ENCODE measurements at regions not wholly inside any gene's neighbourhood (a gene's known extent, or its start where the extent isn't known, plus 50 kb on each side); places are given as distances from the start of the nearest gene placed in this dataset.

DNA sequence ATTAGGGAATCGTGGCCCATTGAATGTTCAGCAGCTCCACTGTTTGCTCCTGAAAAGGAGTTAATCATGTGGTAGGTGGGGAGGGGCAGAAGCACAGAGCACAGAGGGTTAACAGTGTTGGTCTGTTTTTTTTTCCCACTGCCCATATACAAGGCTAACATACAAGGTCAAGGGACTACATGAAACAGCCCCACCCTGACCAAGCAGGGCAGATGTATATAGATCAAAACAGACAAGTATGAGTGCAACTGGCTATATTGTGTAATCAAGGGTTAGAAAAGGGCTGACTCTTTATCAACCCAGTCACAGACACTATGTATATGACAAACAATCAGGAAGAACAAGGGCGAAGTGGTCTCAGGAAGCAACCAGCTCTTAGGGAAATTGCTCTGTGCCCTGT, 186.6 kb upstream of the CDH11 start:
- H3K79me2 ChIP-seq (ENCODE audit: control insufficient read depth, insufficient read depth, low read length, unreplicated experiment): no peaks in the 10 kb centered on the region
- H3K4me3 ChIP-seq (ENCODE audit: low read depth, low read length): no peak overlapping the region
- no peak overlapping the region for H3K27ac ChIP-seq (ENCODE audit: low read depth, low read length)
- H3K36me3 ChIP-seq (ENCODE audit: insufficient read depth, low read length): no peaks in the 10 kb centered on the region
- peaks cover 29% of the 10 kb centered on the region for H3K4me1 ChIP-seq (ENCODE audit: control insufficient read depth, insufficient read depth, low read length, unreplicated experiment)
- no peak overlapping the region for H2AFZ ChIP-seq (ENCODE audit: low read length, unreplicated experiment)
- H3K27me3 ChIP-seq (ENCODE audit: insufficient read depth, low read length): no peaks in the 10 kb centered on the region

DNA sequence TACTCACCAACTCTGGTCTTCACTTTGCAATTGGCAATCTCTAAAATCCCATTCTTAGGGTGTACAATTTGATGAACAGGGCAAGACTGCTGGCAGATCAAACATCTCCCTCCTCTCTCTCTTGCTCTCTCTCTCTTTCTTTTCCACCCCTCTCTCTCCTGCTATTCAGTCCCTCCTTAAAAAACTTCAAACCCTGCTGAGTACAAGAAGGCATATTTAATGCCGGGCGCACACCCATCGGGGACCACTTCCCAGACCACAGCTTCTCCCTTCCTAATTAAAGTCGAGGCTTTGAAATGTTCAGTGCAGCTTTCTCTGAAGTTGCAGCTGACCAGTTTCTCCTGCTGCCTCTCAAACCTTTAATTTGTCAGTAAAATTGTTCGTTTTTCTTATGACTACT, 185.4 kb upstream of the CDH11 start:
- Histone ChIP-seq H3K4me1 (ENCODE audit: control insufficient read depth, insufficient read depth, low read length, unreplicated experiment) (peaks cover 17% of the 10 kb centered on the region), H2AFZ (ENCODE audit: low read length, unreplicated experiment) (no peak overlapping the region), H3K27me3 (ENCODE audit: insufficient read depth, low read length) (no peaks in the 10 kb centered on the region)

DNA sequence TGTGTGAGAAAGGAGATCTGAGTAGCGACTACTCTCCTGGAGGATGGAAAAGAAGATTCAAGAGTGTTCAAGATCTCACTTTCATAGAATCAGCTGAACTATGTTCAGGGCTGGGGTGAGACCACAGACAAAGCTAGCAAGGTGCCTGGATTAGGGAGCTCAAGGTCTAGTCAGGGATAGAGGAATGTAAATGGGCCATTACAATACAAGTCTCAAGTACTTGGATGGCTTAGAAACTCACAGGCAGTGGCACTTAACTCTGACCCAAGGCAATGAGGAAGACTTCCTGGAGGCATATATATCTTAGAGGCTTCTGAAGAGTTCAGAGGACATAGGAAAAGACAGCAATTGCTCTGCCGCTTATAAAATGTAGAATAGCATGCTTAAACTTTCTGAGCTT, 184.9 kb upstream of the CDH11 start:
- Histone ChIP-seq H3K36me3 (ENCODE audit: insufficient read depth, low read length) (no peaks in the 10 kb centered on the region), H3K27me3 (ENCODE audit: insufficient read depth, low read length) (no peaks in the 10 kb centered on the region), H3K4me1 (ENCODE audit: control insufficient read depth, insufficient read depth, low read length, unreplicated experiment) (peaks cover 11% of the 10 kb centered on the region), H2AFZ (ENCODE audit: low read length, unreplicated experiment) (no peak overlapping the region), H3K79me2 (ENCODE audit: control insufficient read depth, insufficient read depth, low read length, unreplicated experiment) (no peaks in the 10 kb centered on the region), H3K4me3 (ENCODE audit: low read depth, low read length) (no peak overlapping the region), H3K27ac (ENCODE audit: low read depth, low read length) (no peak overlapping the region)

More for the DNA sequence above, 185.4 kb upstream of the CDH11 start:
- Histone ChIP-seq H3K27ac (ENCODE audit: low read depth, low read length) (no peak overlapping the region), H3K4me3 (ENCODE audit: low read depth, low read length) (no peak overlapping the region), H3K36me3 (ENCODE audit: insufficient read depth, low read length) (no peaks in the 10 kb centered on the region), H3K79me2 (ENCODE audit: control insufficient read depth, insufficient read depth, low read length, unreplicated experiment) (no peaks in the 10 kb centered on the region)

DNA sequence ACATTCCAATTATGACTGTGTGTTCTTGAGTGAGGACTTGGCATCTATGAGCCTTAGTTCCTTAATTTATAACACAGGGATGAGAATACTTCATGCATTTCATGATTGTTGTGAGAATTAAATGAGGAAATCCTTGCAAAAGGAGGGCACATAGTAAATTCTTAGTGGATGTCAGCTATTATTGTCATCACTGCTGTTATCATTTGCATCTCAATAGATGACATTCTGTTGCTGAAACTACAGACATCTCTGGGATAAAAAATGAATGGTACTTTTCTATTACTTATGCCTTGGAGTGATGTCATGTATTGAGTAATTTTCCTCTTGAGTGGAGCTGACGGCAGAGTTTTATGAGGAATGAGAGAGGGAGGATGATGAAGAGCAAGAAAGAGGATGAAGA, 184.4 kb upstream of the CDH11 start:
- Histone ChIP-seq H3K36me3 (ENCODE audit: insufficient read depth, low read length) (no peaks in the 10 kb centered on the region), H3K27ac (ENCODE audit: low read depth, low read length) (no peak overlapping the region), H3K79me2 (ENCODE audit: control insufficient read depth, insufficient read depth, low read length, unreplicated experiment) (no peaks in the 10 kb centered on the region), H3K4me3 (ENCODE audit: low read depth, low read length) (no peak overlapping the region), H3K4me1 (ENCODE audit: control insufficient read depth, insufficient read depth, low read length, unreplicated experiment) (peaks cover 8% of the 10 kb centered on the region), H2AFZ (ENCODE audit: low read length, unreplicated experiment) (no peak overlapping the region), H3K27me3 (ENCODE audit: insufficient read depth, low read length) (no peaks in the 10 kb centered on the region)

DNA sequence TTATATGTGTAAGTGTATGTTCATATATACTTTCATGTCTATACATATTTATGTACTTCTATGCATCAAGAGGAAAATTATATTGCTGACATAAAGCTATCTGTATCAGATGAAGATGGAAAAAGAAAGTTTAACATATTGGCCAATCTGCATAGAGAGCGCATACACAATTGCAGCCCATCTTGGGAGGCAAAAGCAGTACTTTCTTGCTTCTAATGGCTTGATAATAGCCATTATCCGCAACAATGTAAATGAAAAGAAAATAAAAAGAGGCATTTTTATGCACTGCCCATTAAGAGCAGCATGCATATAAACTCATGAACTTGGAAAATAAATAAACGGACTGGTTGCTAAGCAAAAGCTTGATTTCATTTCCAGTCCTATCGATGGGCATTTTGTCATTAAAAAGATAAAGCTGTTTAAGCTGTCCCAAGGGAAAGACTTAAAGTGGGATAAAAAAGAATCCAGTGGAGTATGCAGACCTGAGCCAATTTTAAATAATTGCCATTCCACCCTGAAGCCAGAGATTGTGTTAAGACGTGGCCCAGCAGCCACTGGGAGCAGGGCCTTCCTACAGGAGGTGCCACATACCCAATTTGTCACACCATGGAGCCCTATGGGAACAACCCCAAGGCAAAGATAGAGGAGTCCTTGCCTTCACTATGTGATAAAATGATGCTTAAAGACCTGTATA, 183.6 kb upstream of the CDH11 start:
- H3K27me3 ChIP-seq (ENCODE audit: insufficient read depth, low read length): no peaks in the 10 kb centered on the region
- H3K4me1 ChIP-seq (ENCODE audit: control insufficient read depth, insufficient read depth, low read length, unreplicated experiment): no peaks in the 10 kb centered on the region
- no peak overlapping the region for H3K27ac ChIP-seq (ENCODE audit: low read depth, low read length)
- no peaks in the 10 kb centered on the region for H3K79me2 ChIP-seq (ENCODE audit: control insufficient read depth, insufficient read depth, low read length, unreplicated experiment)
- H2AFZ ChIP-seq (ENCODE audit: low read length, unreplicated experiment): no peak overlapping the region
- no peaks in the 10 kb centered on the region for H3K36me3 ChIP-seq (ENCODE audit: insufficient read depth, low read length)
- H3K4me3 ChIP-seq (ENCODE audit: low read depth, low read length): no peak overlapping the region

DNA sequence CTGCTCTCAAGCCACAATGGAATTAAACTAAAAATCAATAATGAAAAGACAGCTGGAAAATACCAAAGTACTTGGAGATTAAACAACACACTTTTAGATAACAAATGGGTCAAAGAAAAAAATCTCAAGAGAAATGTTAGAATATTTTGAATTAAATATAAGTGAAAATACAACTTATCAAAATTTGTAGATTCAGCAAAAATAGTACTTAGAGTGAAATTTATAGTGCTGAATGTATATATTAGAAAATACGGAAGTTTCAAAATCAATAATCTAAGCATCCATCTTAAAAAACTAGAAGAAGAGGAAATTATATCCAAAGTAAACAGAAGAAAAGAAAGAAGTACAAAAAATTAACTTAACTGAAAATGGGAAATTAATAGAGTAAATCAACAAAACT, 179.2 kb upstream of the CDH11 start:
- H3K36me3 ChIP-seq (ENCODE audit: insufficient read depth, low read length): no peaks in the 10 kb centered on the region
- H3K4me1 ChIP-seq (ENCODE audit: control insufficient read depth, insufficient read depth, low read length, unreplicated experiment): no peaks in the 10 kb centered on the region
- H3K27me3 ChIP-seq (ENCODE audit: insufficient read depth, low read length): no peaks in the 10 kb centered on the region
- H3K27ac ChIP-seq (ENCODE audit: low read depth, low read length): no peak overlapping the region
- no peak overlapping the region for H3K4me3 ChIP-seq (ENCODE audit: low read depth, low read length)
- no peaks in the 10 kb centered on the region for H3K79me2 ChIP-seq (ENCODE audit: control insufficient read depth, insufficient read depth, low read length, unreplicated experiment)
- no peak overlapping the region for H2AFZ ChIP-seq (ENCODE audit: low read length, unreplicated experiment)

DNA sequence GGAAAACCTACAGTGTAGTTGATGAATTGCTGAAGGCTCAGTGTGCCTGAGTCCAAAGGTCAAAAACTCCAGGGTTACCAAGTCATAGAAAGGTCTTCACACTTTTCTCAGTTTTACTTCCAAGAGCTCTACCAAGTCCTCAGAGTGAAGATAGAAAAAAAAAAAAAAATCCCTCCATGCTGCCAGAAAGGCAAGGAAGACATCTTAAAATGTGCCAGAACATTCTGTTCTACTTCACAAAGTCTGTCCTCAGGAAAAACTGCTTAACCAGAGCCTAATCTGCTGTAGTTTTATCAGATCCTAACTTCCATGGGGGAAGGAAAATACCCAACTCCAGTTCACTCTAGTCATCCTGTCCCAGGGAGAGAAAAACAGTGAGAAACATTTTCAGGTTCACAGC, 175.6 kb upstream of the CDH11 start:
- Histone ChIP-seq H3K36me3 (ENCODE audit: insufficient read depth, low read length) (no peaks in the 10 kb centered on the region), H3K79me2 (ENCODE audit: control insufficient read depth, insufficient read depth, low read length, unreplicated experiment) (no peaks in the 10 kb centered on the region), H3K4me1 (ENCODE audit: control insufficient read depth, insufficient read depth, low read length, unreplicated experiment) (no peaks in the 10 kb centered on the region), H3K27ac (ENCODE audit: low read depth, low read length) (no peak overlapping the region), H2AFZ (ENCODE audit: low read length, unreplicated experiment) (no peak overlapping the region), H3K4me3 (ENCODE audit: low read depth, low read length) (no peak overlapping the region), H3K27me3 (ENCODE audit: insufficient read depth, low read length) (no peaks in the 10 kb centered on the region)

DNA sequence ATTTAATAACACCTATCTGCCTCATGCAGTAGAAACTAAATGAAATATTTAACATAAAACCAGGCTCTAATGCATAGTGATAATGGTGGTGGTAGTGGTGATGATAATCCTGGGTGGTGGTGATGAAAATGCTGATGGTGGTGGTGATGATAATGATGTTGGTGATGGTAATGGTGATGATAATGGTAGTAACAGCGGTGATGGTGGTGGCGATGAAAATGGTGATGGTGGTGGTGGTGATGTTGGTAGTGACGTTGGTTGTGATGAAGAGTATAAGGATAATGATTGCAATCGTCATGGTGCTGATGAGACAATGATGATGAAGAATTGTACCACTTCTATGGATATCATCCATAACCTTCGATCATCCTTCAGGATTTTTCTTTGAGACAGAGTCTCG, 173.7 kb upstream of the CDH11 start:
- no peaks in the 10 kb centered on the region for H3K79me2 ChIP-seq (ENCODE audit: control insufficient read depth, insufficient read depth, low read length, unreplicated experiment)

DNA sequence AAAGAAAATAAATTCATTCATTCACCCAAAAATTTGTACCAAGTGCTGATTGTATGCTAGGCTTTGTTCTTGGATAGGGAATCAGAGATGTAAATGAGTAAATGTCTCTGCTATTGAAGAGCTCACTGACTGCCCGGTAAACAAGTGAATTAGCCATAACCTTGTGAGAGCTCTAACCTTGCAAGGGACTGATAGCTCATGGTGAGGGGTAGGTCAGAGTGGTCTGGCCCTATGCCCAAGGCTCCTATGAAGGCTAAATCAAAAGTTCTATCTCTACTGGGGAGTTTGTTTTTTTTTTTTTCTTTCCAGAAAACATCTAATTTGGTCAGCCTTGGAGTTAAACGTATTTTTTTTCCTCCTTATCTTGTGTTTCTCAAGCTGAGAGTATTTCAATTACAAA, 172.8 kb upstream of the CDH11 start:
- Histone ChIP-seq H3K36me3 (ENCODE audit: insufficient read depth, low read length) (no peaks in the 10 kb centered on the region), H3K4me1 (ENCODE audit: control insufficient read depth, insufficient read depth, low read length, unreplicated experiment) (no peaks in the 10 kb centered on the region), H2AFZ (ENCODE audit: low read length, unreplicated experiment) (no peak overlapping the region), H3K27me3 (ENCODE audit: insufficient read depth, low read length) (no peaks in the 10 kb centered on the region), H3K27ac (ENCODE audit: low read depth, low read length) (no peak overlapping the region), H3K79me2 (ENCODE audit: control insufficient read depth, insufficient read depth, low read length, unreplicated experiment) (no peaks in the 10 kb centered on the region), H3K4me3 (ENCODE audit: low read depth, low read length) (no peak overlapping the region)

More for the DNA sequence above, 173.7 kb upstream of the CDH11 start:
- H3K4me1 ChIP-seq (ENCODE audit: control insufficient read depth, insufficient read depth, low read length, unreplicated experiment): no peaks in the 10 kb centered on the region
- no peaks in the 10 kb centered on the region for H3K36me3 ChIP-seq (ENCODE audit: insufficient read depth, low read length)
- H3K4me3 ChIP-seq (ENCODE audit: low read depth, low read length): no peak overlapping the region
- H3K27ac ChIP-seq (ENCODE audit: low read depth, low read length): no peak overlapping the region
- no peaks in the 10 kb centered on the region for H3K27me3 ChIP-seq (ENCODE audit: insufficient read depth, low read length)
- H2AFZ ChIP-seq (ENCODE audit: low read length, unreplicated experiment): no peak overlapping the region

DNA sequence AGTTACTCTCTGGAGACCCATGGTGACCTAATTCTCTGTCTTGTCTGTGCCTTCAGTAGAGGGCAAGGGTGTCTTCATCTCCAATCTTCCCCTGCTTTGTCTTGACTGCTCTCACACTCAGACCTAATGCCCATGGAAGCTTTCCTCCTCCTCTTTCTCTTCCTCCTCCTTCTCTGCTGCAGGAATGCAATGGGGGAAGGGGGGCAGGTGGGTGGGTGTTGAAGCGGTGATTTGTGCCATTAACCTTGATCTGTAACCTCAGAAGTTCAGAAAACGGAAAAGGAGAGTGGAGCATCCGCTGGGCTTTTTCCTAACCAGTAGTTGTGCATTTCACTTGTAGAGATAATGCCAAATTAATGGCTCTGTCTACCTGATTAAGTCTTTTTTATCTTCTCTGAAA, 172.3 kb upstream of the CDH11 start:
- Histone ChIP-seq H3K79me2 (ENCODE audit: control insufficient read depth, insufficient read depth, low read length, unreplicated experiment) (no peaks in the 10 kb centered on the region), H3K27ac (ENCODE audit: low read depth, low read length) (no peak overlapping the region), H3K27me3 (ENCODE audit: insufficient read depth, low read length) (no peaks in the 10 kb centered on the region), H3K4me1 (ENCODE audit: control insufficient read depth, insufficient read depth, low read length, unreplicated experiment) (no peaks in the 10 kb centered on the region), H3K36me3 (ENCODE audit: insufficient read depth, low read length) (no peaks in the 10 kb centered on the region), H2AFZ (ENCODE audit: low read length, unreplicated experiment) (no peak overlapping the region), H3K4me3 (ENCODE audit: low read depth, low read length) (no peak overlapping the region)

DNA sequence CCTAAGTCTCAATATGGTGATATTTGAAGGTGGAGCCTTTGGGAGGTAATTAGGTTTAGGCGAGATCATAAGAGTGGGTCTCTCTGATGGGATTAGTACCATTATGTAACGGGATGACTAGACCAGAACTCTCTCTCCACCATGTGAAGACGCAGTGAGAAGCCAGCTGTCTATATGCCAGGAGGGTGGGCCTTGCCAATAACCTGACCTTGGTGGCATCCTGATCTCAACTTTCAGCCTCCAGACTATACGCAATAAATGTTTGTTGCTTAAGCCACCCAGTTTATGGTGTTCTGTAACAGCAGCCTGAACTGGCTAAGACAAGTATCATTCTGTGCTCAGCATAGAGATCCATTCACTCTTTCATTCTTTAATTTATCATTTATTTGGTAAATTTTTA, 167.2 kb upstream of the CDH11 start:
- H3K79me2 ChIP-seq (ENCODE audit: control insufficient read depth, insufficient read depth, low read length, unreplicated experiment): no peaks in the 10 kb centered on the region
- no peak overlapping the region for H2AFZ ChIP-seq (ENCODE audit: low read length, unreplicated experiment)
- peaks cover 18% of the 10 kb centered on the region for H3K4me1 ChIP-seq (ENCODE audit: control insufficient read depth, insufficient read depth, low read length, unreplicated experiment)
- no peaks in the 10 kb centered on the region for H3K27me3 ChIP-seq (ENCODE audit: insufficient read depth, low read length)
- H3K4me3 ChIP-seq (ENCODE audit: low read depth, low read length): no peak overlapping the region
- no peak overlapping the region for H3K27ac ChIP-seq (ENCODE audit: low read depth, low read length)
- no peaks in the 10 kb centered on the region for H3K36me3 ChIP-seq (ENCODE audit: insufficient read depth, low read length)
